Psoas muscle (tissue), 7 donors: ENCODE measurements at regions not wholly inside any gene's neighbourhood (a gene's known extent, or its start where the extent isn't known, plus 50 kb on each side); places are given as distances from the start of the nearest gene placed in this dataset.

Experiments
- ATAC-seq, 4 donors: fragments of 200-7000 bp; cut with Tn5 transposase; one replicate each; pipeline ENCODE4 v1.9.1; 2020; ENCODE audit warnings: moderate library complexity in 3 of 4, mild to moderate bottlenecking in 2 of 4
- DNase-seq, 2 donors: peaks; one replicate each; pipeline ENCODE4 v3.0.0-alpha.2; 2020
- H3K27ac ChIP-seq: fragments of 200-600 bp; one replicate; pipeline ENCODE4 v1.8.0; 2022
- H3K27me3 ChIP-seq, 3 donors: fragments of 200-600 bp in 1 of 3; one replicate each; pipeline versions ENCODE4 v1.6.1 to v1.8.0; 2013 to 2022; ENCODE audit warnings: low read length in 2 of 3, mild to moderate bottlenecking in 2 of 3, moderate library complexity in 1 of 3; ENCODE audit not compliant: insufficient read depth in 3 of 3
- H3K36me3 ChIP-seq, 2 donors: fragments of 200-600 bp in 1 of 2; one replicate each; pipeline versions ENCODE4 v1.6.1 to v1.8.0; 2013 to 2022; ENCODE audit warnings: low read depth in 1 of 2, mild to moderate bottlenecking in 1 of 2, moderate library complexity in 1 of 2; ENCODE audit not compliant: insufficient read depth in 1 of 2
- H3K4me1 ChIP-seq: fragments of 200-600 bp; one replicate; pipeline ENCODE4 v1.8.0; 2022
- H3K4me3 ChIP-seq: fragments of 200-600 bp; one replicate; pipeline ENCODE4 v1.8.0; 2022; ENCODE audit warnings: mild to moderate bottlenecking
- H3K9me3 ChIP-seq: fragments of 200-600 bp; one replicate; pipeline ENCODE4 v1.8.0; 2022
- CTCF ChIP-seq: fragments of 200-600 bp; IDR thresholded peaks from one replicate; pipeline ENCODE4 v1.8.0; 2022; ENCODE audit warnings: antibody characterized with exemption
- WGBS, 3 donors: extraction: QIAGEN DNeasy Blood & Tissue Kit; methylation state at CpG; one replicate each; pipeline versions ENCODE4 v1.1.6 to v1.1.7; 2013; 5-methylcytosine and 5-hydroxymethylcytosine counted together
- intact Hi-C, 2 donors: fragments of 100-400 bp; cut with DNase I; formaldehyde crosslinking; loops; one replicate each; pipeline versions ENCODE4 v1.11.0 to v1.14.2; 2022
- donor health status: healthy with polysubstance abuse.
- donor health status: DM: no; HTN: no; CAD: no; lungs with moderate emphysema.
- donor health status: Bipolar disorder and iron deficiency.
- donor health status: healthy.
- donor health status: DM: yes; HTN: yes; CAD: no.
- donor health status: DM: no; HTN: no; CAD: no.
- donor health status: DM: yes; HTN: yes; CAD: no.

- no peak overlapping the region for H3K27ac ChIP-seq
- DNase-seq = no peak
Observed at GRCh38 chr12:102740141-102740955, 176.7 kb downstream of the PAH start.

GRCh38 chr12:102736328-102736727, 180.7 kb downstream of the PAH start:
- no peak for TF ChIP-seq CTCF
- DNase-seq (no peak), ATAC-seq (no peak)
- H3K27me3 ChIP-seq = no peaks in the 10 kb centered on the region
- intact Hi-C loops = no loop called here
- H3K27ac ChIP-seq = no peak overlapping the region
- H3K4me1 ChIP-seq = no peaks in the 10 kb centered on the region
- H3K4me3 ChIP-seq = no peak overlapping the region
- H3K9me3 ChIP-seq = no peaks in the 10 kb centered on the region
- H3K36me3 ChIP-seq = no peaks in the 10 kb centered on the region
- WGBS, 3 donors = 93 to 100% (median 100%) methylated on average over 1 of the region's 1 CpG

More at GRCh38 chr12:102740141-102740955, 176.7 kb downstream of the PAH start:
- H3K27me3 ChIP-seq = no peaks in the 10 kb centered on the region
- no peak for TF ChIP-seq CTCF
- ATAC-seq = no peak
- WGBS, 3 donors = 23 to 31% (median 26%) methylated on average over 3 of the region's 3 CpGs
- no peaks in the 10 kb centered on the region for H3K4me1 ChIP-seq
- no peak overlapping the region for H3K4me3 ChIP-seq
- intact Hi-C loops = no loop called here
- no peaks in the 10 kb centered on the region for H3K9me3 ChIP-seq
- H3K36me3 ChIP-seq = no peaks in the 10 kb centered on the region

- no peak overlapping the region for H3K4me3 ChIP-seq
- H3K36me3 ChIP-seq = no peaks in the 10 kb centered on the region
- no peak for TF ChIP-seq CTCF
- 75 to 79% (median 76%) methylated on average over 3 of the region's 3 CpGs for WGBS, 3 donors
- no peak for ATAC-seq
- no peak for DNase-seq
- intact Hi-C loops = no loop called here
- H3K27me3 ChIP-seq = no peaks in the 10 kb centered on the region
- no peak overlapping the region for H3K27ac ChIP-seq
- no peaks in the 10 kb centered on the region for H3K9me3 ChIP-seq
- H3K4me1 ChIP-seq = no peaks in the 10 kb centered on the region
Observed at GRCh38 chr12:102735104-102735503, 181.9 kb downstream of the PAH start.

- Histone ChIP-seq H3K27me3 (no peaks in the 10 kb centered on the region), H3K36me3 (no peaks in the 10 kb centered on the region), H3K27ac (no peak overlapping the region), H3K9me3 (no peaks in the 10 kb centered on the region), H3K4me3 (no peak overlapping the region), H3K4me1 (no peaks in the 10 kb centered on the region)
- ATAC-seq = no peak
- DNase-seq = no peak
- WGBS, 3 donors = 79 to 83% (median 81%) methylated on average over 8 of the region's 8 CpGs
- intact Hi-C loops = no loop called here
- no peak for TF ChIP-seq CTCF
Observed at GRCh38 chr12:102730996-102731395, 186.0 kb downstream of the PAH start.
